Muscle layer of colon (tissue), 2 donors: ENCODE measurements at regions not wholly inside any gene's neighbourhood (a gene's known extent, or its start where the extent isn't known, plus 50 kb on each side); places are given as distances from the start of the nearest gene placed in this dataset.

Source experiments
- H3K27ac ChIP-seq: one replicate; pipeline ENCODE4 v1.7.0; 2013; ENCODE audit warnings: low read depth, mild to moderate bottlenecking, low read length, moderate library complexity
- H3K27me3 ChIP-seq, 2 donors: one replicate each; pipeline ENCODE4 v1.7.0; 2013; ENCODE audit warnings: low read length in 2 of 2, mild to moderate bottlenecking in 2 of 2; ENCODE audit not compliant: insufficient read depth in 2 of 2, control insufficient read depth in 1 of 2
- H3K36me3 ChIP-seq: one replicate; pipeline ENCODE4 v1.7.0; 2013; ENCODE audit warnings: mild to moderate bottlenecking, low read length; ENCODE audit not compliant: insufficient read depth
- H3K4me1 ChIP-seq: one replicate; pipeline ENCODE4 v1.7.0; 2013; ENCODE audit warnings: mild to moderate bottlenecking, low read length; ENCODE audit not compliant: insufficient read depth
- H3K4me3 ChIP-seq, 2 donors: one replicate each; pipeline ENCODE4 v1.7.0; 2013; ENCODE audit warnings: low read length in 2 of 2, low read depth in 1 of 2, mild to moderate bottlenecking in 1 of 2, moderate library complexity in 1 of 2
- H3K9ac ChIP-seq: one replicate; pipeline ENCODE4 v1.7.0; 2013; ENCODE audit warnings: low read length
- H3K9me3 ChIP-seq: one replicate; pipeline ENCODE4 v1.7.0; 2013; ENCODE audit warnings: mild to moderate bottlenecking, low read length
- donor health status: abdominal sarcoma.
- donor health status: Adenocarcinoma of cecum.

GRCh38 chr2:19689646-19690168, 212.1 kb downstream of the TTC32 start:
- H3K36me3 ChIP-seq, result no peaks in the 10 kb centered on the region
- peaks cover 11% of the 10 kb centered on the region for H3K4me1 ChIP-seq
- no peak overlapping the region for H3K27ac ChIP-seq
- H3K9me3 ChIP-seq, result no peaks in the 10 kb centered on the region
- H3K4me3 ChIP-seq, result no peak overlapping the region
- H3K9ac ChIP-seq, result no peak overlapping the region
- H3K27me3 ChIP-seq, result no peaks in the 10 kb centered on the region

DNA sequence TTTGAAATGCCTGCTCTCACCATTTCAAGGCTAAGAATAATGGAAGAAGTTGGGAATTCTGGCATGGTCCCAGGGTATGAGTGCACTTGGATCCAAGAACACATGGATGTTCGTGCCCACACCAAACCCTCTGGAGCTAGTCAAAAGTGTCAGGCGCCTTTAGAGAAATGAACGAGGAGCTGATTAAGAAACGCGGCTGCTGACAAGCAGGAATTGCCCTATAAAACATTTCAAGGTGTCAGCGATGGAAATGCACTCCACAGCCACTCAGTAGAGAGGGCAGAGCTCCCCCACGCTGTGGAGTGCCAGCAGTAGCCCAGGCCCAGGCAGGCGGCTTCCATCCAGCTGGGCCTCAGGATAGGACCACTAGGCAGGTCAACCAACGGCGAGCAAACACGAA, 213.7 kb downstream of the TTC32 start:
- no peaks in the 10 kb centered on the region for H3K9me3 ChIP-seq
- H3K9ac ChIP-seq, result no peak overlapping the region
- H3K36me3 ChIP-seq, result no peaks in the 10 kb centered on the region
- no peak overlapping the region for H3K4me3 ChIP-seq
- peak overlapping the region; percentile 29 for H3K27ac ChIP-seq
- peaks cover 11% of the 10 kb centered on the region for H3K4me1 ChIP-seq
- H3K27me3 ChIP-seq, result no peaks in the 10 kb centered on the region

- H3K9ac ChIP-seq, result no peak overlapping the region
- no peaks in the 10 kb centered on the region for H3K27me3 ChIP-seq
- H3K4me1 ChIP-seq, result peaks cover 11% of the 10 kb centered on the region
- no peak overlapping the region for H3K4me3 ChIP-seq
- no peaks in the 10 kb centered on the region for H3K9me3 ChIP-seq
- no peaks in the 10 kb centered on the region for H3K36me3 ChIP-seq
- H3K27ac ChIP-seq, result no peak overlapping the region
Observed at GRCh38 chr2:19687017-19687659, 214.6 kb downstream of the TTC32 start.

GRCh38 chr2:19686439-19686838, 215.3 kb downstream of the TTC32 start:
- H3K4me1 ChIP-seq, result peaks cover 11% of the 10 kb centered on the region
- no peak overlapping the region for H3K9ac ChIP-seq
- H3K36me3 ChIP-seq, result no peaks in the 10 kb centered on the region
- H3K27me3 ChIP-seq, result no peaks in the 10 kb centered on the region
- H3K27ac ChIP-seq, result no peak overlapping the region
- no peak overlapping the region for H3K4me3 ChIP-seq
- H3K9me3 ChIP-seq, result no peaks in the 10 kb centered on the region

DNA sequence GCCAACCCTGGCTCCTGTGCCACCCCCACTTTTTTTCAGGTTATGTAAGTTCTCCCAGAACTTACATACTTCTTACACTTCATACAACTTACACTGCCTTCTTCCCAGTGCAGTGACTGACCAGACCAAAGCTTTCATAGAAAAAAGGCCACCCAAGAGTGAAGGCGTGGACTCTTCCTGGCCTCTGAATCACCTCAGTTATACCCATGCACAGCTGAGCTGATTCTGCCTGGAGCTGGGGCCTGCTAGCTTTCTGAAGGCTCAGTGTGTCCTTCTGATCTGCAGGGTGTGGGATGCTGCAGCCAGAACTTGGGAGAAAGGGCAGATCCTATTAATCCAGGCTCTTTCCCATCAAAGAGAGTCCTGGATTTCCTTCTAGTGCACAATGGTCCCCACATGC, 216.1 kb downstream of the TTC32 start:
- Histone ChIP-seq H3K9me3 (no peaks in the 10 kb centered on the region), H3K27me3 (no peaks in the 10 kb centered on the region), H3K9ac (no peak overlapping the region), H3K4me3 (no peak overlapping the region), H3K27ac (no peak overlapping the region), H3K36me3 (no peaks in the 10 kb centered on the region), H3K4me1 (peaks cover 11% of the 10 kb centered on the region)

DNA sequence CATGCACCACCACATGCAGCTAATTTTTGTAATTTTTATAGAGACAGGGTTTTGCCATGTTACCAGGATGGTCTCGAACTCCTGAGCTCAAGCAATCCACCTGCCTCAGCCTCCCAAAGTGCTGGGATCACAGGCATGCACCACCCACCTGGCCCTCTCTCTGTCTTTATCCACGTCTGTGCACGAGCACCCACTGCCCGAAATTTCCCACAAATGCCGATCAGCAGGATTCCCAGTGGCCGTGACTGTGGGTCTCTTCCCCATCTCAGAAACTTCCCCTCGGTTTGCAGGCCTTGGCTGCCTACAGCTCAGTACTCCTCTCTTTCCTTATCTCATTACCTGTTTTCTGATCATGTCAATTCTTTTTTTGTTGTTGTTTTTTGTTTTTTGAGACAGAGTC, 217.3 kb downstream of the TTC32 start:
- Histone ChIP-seq H3K9ac (no peak overlapping the region), H3K36me3 (no peaks in the 10 kb centered on the region), H3K4me1 (peaks cover 11% of the 10 kb centered on the region), H3K27me3 (no peaks in the 10 kb centered on the region), H3K4me3 (no peak overlapping the region), H3K27ac (no peak overlapping the region), H3K9me3 (no peaks in the 10 kb centered on the region)

DNA sequence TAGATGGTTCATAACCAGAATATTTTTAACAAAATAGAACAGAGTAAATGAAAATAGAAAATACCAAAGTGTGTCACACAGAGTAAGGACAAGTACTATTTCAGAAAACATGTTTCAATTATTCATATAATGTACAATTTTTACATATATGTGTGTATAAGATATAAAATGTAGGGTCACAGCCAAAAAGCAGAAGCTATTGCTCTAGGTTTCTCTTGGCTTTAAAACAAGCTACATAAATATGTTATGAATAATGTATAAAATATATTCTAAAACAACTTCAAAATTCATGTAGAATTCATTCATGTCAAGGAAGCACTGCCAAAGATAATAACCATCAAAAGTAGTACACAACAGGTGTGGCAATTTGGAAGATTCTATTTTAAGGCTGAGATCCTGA, 218.2 kb downstream of the TTC32 start:
- no peak overlapping the region for H3K27ac ChIP-seq
- H3K9me3 ChIP-seq, result no peaks in the 10 kb centered on the region
- H3K4me3 ChIP-seq, result no peak overlapping the region
- H3K36me3 ChIP-seq, result no peaks in the 10 kb centered on the region
- H3K4me1 ChIP-seq, result peaks cover 11% of the 10 kb centered on the region
- no peaks in the 10 kb centered on the region for H3K27me3 ChIP-seq
- no peak overlapping the region for H3K9ac ChIP-seq

DNA sequence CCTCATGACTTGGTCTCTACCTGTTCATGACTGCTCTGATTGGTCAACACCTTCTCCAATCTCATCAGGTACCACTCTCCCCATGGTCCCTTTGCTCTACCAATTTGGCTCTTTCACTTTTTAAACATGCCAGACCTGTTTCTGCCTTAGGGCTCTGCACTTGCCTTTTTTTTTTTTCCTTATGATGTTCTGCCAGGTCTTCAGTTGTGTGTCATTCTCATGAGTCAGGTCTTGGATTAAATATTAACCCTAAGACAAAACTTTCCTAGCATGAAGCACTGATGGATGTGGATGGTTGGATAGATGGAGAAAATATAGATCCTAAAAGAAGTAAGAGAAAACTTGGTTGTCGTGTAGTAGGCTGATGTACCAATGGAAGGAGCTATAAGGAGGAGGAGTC, 219.3 kb downstream of the TTC32 start:
- Histone ChIP-seq H3K9me3 (no peaks in the 10 kb centered on the region), H3K4me1 (peaks cover 4% of the 10 kb centered on the region), H3K4me3 (no peak overlapping the region), H3K27me3 (no peaks in the 10 kb centered on the region), H3K9ac (no peak overlapping the region), H3K36me3 (no peaks in the 10 kb centered on the region), H3K27ac (no peak overlapping the region)

DNA sequence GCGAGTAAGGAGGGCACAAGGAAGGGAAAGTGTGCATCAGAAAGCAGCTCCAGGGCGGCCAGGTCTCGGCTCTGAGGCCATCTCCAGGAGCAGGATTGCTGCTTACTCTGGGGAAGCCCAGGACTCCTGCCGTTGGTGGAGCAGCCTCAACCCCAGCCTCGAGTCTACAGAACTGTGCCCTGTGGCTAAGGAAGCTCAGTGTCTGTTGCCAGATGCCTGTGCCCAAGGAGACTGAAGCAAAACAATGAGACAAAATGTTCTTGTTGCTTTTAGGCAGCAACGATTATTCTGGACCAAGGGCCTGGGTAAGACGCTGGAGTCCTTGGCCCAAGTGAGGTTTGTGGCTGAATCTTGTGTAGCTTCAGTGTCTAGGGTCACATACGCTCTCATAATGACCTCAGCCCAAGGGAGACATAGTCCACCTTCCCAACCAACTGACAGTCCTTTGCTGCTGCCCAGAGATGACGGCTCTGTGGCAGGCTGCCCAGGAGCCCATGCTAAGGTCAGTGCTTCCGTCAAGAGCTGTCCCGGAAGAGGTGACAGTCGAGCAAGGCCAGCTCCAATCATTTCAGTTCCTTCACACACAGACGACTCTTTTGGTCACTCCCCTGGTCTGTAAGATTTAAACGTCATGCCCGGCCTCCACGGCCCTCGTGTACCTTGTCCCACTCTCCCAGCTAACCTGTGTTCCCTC, 223.8 kb downstream of the TTC32 start:
- H3K27ac ChIP-seq, result no peak overlapping the region

GRCh38 chr2:19677215-19677777, 224.5 kb downstream of the TTC32 start:
- H3K36me3 ChIP-seq, result no peaks in the 10 kb centered on the region
- no peaks in the 10 kb centered on the region for H3K27me3 ChIP-seq
- H3K9me3 ChIP-seq, result no peaks in the 10 kb centered on the region
- no peaks in the 10 kb centered on the region for H3K4me1 ChIP-seq
- no peak overlapping the region for H3K9ac ChIP-seq
- no peak overlapping the region for H3K4me3 ChIP-seq
- no peak overlapping the region for H3K27ac ChIP-seq

More for the DNA sequence above, 223.8 kb downstream of the TTC32 start:
- no peak overlapping the region for H3K9ac ChIP-seq
- no peaks in the 10 kb centered on the region for H3K9me3 ChIP-seq
- H3K4me3 ChIP-seq, result no peak overlapping the region
- no peaks in the 10 kb centered on the region for H3K27me3 ChIP-seq
- H3K36me3 ChIP-seq, result no peaks in the 10 kb centered on the region
- H3K4me1 ChIP-seq, result no peaks in the 10 kb centered on the region

- H3K4me3 ChIP-seq, result no peak overlapping the region
Observed at GRCh38 chr2:19676770-19677169, 225.0 kb downstream of the TTC32 start.

More at GRCh38 chr2:19676770-19677169, 225.0 kb downstream of the TTC32 start:
- Histone ChIP-seq H3K9me3 (no peaks in the 10 kb centered on the region), H3K27ac (no peak overlapping the region), H3K9ac (no peak overlapping the region), H3K36me3 (no peaks in the 10 kb centered on the region), H3K27me3 (no peaks in the 10 kb centered on the region), H3K4me1 (peaks cover under 1% of the 10 kb centered on the region)
